AG04449 (cell line): ENCODE measurements at regions not wholly inside any gene's neighbourhood (a gene's known extent, or its start where the extent isn't known, plus 50 kb on each side); places are given as distances from the start of the nearest gene placed in this dataset.

Experiments
- CTCF ChIA-PET: fragments of 350-600 bp; formaldehyde crosslinking; extraction: SDS; loops from one replicate; lab custom pipeline; 2021; ENCODE audit warnings: antibody characterized with exemption; lab: Yijun Ruan, JAX
- POLR2A ChIA-PET: fragments of 400-600, 350-600 bp; formaldehyde crosslinking; extraction: SDS; loops from one replicate; lab custom pipeline; 2020; ENCODE audit warnings: antibody characterized with exemption, inconsistent platforms; lab: Yijun Ruan, JAX
- DNase-seq: peaks from one replicate; pipeline ENCODE4 v3.0.0-alpha.2; 2010; ENCODE audit warnings: low read depth, low spot score
- H3K4me3 ChIP-seq: 2 replicates; pipeline ENCODE4 v1.5.1; 2011; ENCODE audit warnings: low read depth, mild to moderate bottlenecking, control low read depth, low read length
- CTCF ChIP-seq: IDR thresholded peaks from one replicate; pipeline ENCODE4 v1.5.1; 2011; ENCODE audit warnings: mild to moderate bottlenecking, moderate library complexity, low read length, control low read depth, inconsistent platforms; ENCODE audit not compliant: insufficient read depth; ENCODE audit errors: missing control alignments

GRCh38 chr11:8787372-8787771 lies 104.8 kb downstream of the RPL27A start:
- TF ChIP-seq CTCF = no peak
- CTCF ChIA-PET = interaction anchor here (1.3 to 4.5 kb wide), 6 partner anchors 10 to 26 kb away, joined by 3 to 30 read pairs (median 8); no protein-coding TSS in a partner anchor
- H3K4me3 ChIP-seq = no peak overlapping the region
- no peak for DNase-seq
- POLR2A ChIA-PET = no interaction called here

- POLR2A ChIA-PET = interaction anchor here (0.9 kb wide), 1 partner anchor 123 kb away, joined by 3 read pairs; the partner anchor contains the start of gene AKIP1
Measured at GRCh38 chr11:8788616-8789015, 106.0 kb downstream of the RPL27A start.

GRCh38 chr11:8789864-8790263 lies 107.3 kb downstream of the RPL27A start:
- DNase-seq = no peak
- no peak overlapping the region for H3K4me3 ChIP-seq
- ChIA-PET POLR2A (no interaction called here), CTCF (interaction anchor here (1.2 to 4.5 kb wide), 5 partner anchors 9 to 126 kb away, joined by 3 to 30 read pairs (median 6); a partner anchor contains a TSS)
- TF ChIP-seq CTCF = no peak

More at GRCh38 chr11:8788616-8789015, 106.0 kb downstream of the RPL27A start:
- CTCF ChIA-PET = interaction anchor here (1.0 to 4.5 kb wide), 5 partner anchors 10 to 173 kb away, joined by 3 to 30 read pairs (median 5); no protein-coding TSS in a partner anchor
- TF ChIP-seq CTCF = no peak
- H3K4me3 ChIP-seq = no peak overlapping the region
- no peak for DNase-seq

- CTCF ChIA-PET = interaction anchor here (1.2 to 2.4 kb wide), 2 partner anchors 19 to 23 kb away, joined by 3 to 6 read pairs; a partner anchor contains a TSS
Measured at GRCh38 chr11:8790968-8791367, 108.4 kb downstream of the RPL27A start.

GRCh38 chr11:8792710-8793109 lies 110.1 kb downstream of the RPL27A start:
- TF ChIP-seq CTCF = no peak

More at GRCh38 chr11:8790968-8791367, 108.4 kb downstream of the RPL27A start:
- POLR2A ChIA-PET = no interaction called here
- H3K4me3 ChIP-seq = no peak overlapping the region
- DNase-seq = no peak
- TF ChIP-seq CTCF = no peak

GRCh38 chr11:8793114-8793777 lies 110.7 kb downstream of the RPL27A start:
- CTCF ChIA-PET = interaction anchor here (1.2 kb wide), 1 partner anchor 11 kb away, joined by 3 read pairs; no protein-coding TSS in a partner anchor
- POLR2A ChIA-PET = no interaction called here
- TF ChIP-seq CTCF = no peak
- DNase-seq = no peak
- no peak overlapping the region for H3K4me3 ChIP-seq

More at GRCh38 chr11:8792710-8793109, 110.1 kb downstream of the RPL27A start:
- CTCF ChIA-PET = interaction anchor here (1.2 kb wide), 1 partner anchor 12 kb away, joined by 3 read pairs; no protein-coding TSS in a partner anchor
- H3K4me3 ChIP-seq = no peak overlapping the region
- no peak for DNase-seq
- POLR2A ChIA-PET = no interaction called here
